SJSA1 (cell line): ENCODE measurements at regions not wholly inside any gene's neighbourhood (a gene's known extent, or its start where the extent isn't known, plus 50 kb on each side); places are given as distances from the start of the nearest gene placed in this dataset.
"Not testable (repeated sequence)": the region's sequence is repeated elsewhere in the genome, so short reads cannot be mapped to it uniquely, and the experiment has no call there.

Source experiments
- DNase-seq, 2 experiments: peaks; one replicate each; pipeline ENCODE4 v3.0.0-alpha.2; 2015 to 2020; ENCODE audit warnings: low spot score in 2 of 2, low read depth in 1 of 2
- H3K27ac ChIP-seq: fragments of 250-450 bp; sonication (Bioruptor Pico); 2 replicates; pipeline ENCODE4 v1.5.1; 2020; ENCODE audit warnings: mild to moderate bottlenecking, moderate library complexity
- H3K27me3 ChIP-seq: fragments of 250-450 bp; sonication (Bioruptor Pico); replicated peaks from 2 replicates; pipeline ENCODE4 v1.5.1; 2020; ENCODE audit warnings: mild to moderate bottlenecking, moderate library complexity
- H3K36me3 ChIP-seq: fragments of 250-450 bp; sonication (Bioruptor Pico); 2 replicates; pipeline ENCODE4 v1.5.1; 2020; ENCODE audit warnings: mild to moderate bottlenecking
- H3K4me1 ChIP-seq: fragments of 250-450 bp; sonication (Bioruptor Pico); replicated peaks from 2 replicates; pipeline ENCODE4 v1.6.1; 2021; ENCODE audit warnings: mild to moderate bottlenecking
- H3K4me3 ChIP-seq: fragments of 250-450 bp; sonication (Bioruptor Pico); 2 replicates; pipeline ENCODE4 v1.5.1; 2020; ENCODE audit warnings: mild to moderate bottlenecking
- H3K9me3 ChIP-seq: fragments of 250-450 bp; sonication (Bioruptor Pico); replicated peaks from 2 replicates; pipeline ENCODE4 v1.5.1; 2020; ENCODE audit warnings: mild to moderate bottlenecking

DNA sequence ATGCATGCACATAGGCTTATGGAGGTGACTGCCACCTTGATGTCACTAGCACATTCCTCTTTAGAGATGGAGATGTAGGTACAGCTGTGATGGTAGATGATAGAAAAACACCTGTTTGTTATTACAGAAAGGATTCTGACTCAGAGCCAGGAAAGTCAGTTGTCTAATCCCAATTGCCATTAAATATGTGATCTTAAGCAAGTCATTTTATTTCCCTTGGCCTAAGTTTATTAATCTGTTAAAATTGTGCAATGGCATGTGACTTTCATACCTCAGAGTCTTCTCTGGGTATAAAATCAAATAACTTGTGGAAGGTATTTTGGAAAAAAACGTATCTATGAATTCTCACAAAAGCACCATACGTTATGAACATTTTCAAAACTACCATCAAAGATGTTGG is 123.9 kb upstream of the BET1 start:
- no peak for DNase-seq
- no peak overlapping the region for H3K27ac ChIP-seq
- no peaks in the 10 kb centered on the region for H3K9me3 ChIP-seq
- H3K4me1 ChIP-seq = peaks cover 20% of the 10 kb centered on the region
- H3K4me3 ChIP-seq = no peak overlapping the region
- no peaks in the 10 kb centered on the region for H3K36me3 ChIP-seq
- no peaks in the 10 kb centered on the region for H3K27me3 ChIP-seq

DNA sequence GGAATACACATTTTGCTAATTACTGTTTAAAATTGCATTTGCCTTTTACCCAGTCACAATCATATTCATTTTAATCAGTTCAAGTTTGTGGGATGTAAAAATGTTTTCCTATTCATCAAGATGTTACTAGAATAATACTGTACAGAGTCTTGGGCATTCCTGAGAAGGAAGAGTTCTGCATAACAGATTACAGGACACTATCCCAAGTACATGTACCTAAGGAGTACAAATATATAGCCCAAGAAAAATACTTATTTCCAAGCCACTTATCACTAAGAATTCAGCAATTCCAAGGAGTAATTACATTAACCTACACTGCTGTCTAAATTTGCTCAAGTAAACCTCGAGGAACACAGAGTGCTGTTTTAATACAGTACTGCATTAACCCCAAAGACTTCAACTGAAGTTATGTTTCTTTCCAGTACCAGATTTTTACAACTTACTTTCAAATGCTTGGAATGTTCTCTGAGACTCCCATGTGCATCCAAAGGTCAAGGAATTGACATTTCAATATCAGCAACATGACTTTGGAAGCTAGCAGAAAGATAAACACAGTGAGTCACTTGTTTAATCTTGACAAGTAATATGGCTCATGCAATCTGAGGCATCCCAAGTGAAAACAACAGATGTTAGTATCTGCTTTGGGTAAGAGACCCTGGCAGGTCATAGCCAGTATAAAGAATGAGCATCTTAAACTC is 125.4 kb upstream of the BET1 start:
- peak; percentile 49 to 78 for DNase-seq
- H3K27ac ChIP-seq = peak overlapping the region; percentile 43
- no peaks in the 10 kb centered on the region for H3K9me3 ChIP-seq
- H3K4me3 ChIP-seq = no peak overlapping the region
- no peaks in the 10 kb centered on the region for H3K27me3 ChIP-seq
- H3K4me1 ChIP-seq = peaks cover 25% of the 10 kb centered on the region
- H3K36me3 ChIP-seq = no peaks in the 10 kb centered on the region

DNA sequence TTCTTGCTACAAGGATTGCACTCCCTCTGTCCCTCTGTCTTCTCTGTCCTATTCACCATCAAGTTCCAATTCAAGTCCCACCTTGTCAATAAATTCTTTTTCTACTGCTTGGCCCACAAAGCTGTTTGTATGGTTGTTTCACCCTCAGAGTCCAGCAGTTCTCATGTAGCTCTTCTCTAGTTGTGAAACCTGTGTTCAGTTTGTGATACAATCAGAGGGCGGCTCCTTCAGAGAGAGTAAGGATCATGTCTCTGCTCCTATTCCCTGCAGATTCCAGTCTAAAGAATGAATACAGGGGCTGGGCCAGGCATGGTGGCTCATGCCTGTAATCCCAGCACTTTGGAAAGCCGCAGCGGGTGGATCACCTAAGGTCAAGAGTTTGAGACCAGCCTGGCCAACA is 126.6 kb upstream of the BET1 start:
- DNase-seq = no peak
- Histone ChIP-seq H3K27ac (0 out of 2 replicates have a peak overlapping the region, but pooled peaks have one; percentile 16), H3K27me3 (no peaks in the 10 kb centered on the region), H3K36me3 (no peaks in the 10 kb centered on the region), H3K9me3 (no peaks in the 10 kb centered on the region), H3K4me3 (no peak overlapping the region), H3K4me1 (peaks cover 36% of the 10 kb centered on the region)

DNA sequence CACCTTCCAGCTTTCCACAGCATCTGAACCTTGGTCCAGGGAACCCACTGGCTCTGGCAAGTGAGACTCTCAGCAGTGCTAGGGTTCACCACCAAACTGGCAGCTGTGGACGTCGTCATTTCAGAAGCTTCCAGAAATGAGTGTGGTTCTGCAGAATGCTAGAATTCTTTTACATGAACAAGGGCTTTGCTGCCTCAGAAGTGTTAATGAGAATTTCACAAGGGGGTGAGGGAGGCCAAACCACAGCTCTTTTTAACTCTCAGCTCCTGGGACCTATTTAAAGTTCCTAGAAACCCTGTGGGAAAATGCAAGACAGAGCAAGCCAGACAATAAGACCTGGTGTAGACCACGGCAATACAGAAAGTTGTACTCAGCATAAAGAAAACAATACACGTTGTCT is 129.3 kb upstream of the BET1 start:
- Histone ChIP-seq H3K36me3 (no peaks in the 10 kb centered on the region), H3K4me1 (peaks cover 37% of the 10 kb centered on the region), H3K4me3 (no peak overlapping the region), H3K27ac (no peak overlapping the region), H3K27me3 (no peaks in the 10 kb centered on the region), H3K9me3 (no peaks in the 10 kb centered on the region)
- no peak for DNase-seq

DNA sequence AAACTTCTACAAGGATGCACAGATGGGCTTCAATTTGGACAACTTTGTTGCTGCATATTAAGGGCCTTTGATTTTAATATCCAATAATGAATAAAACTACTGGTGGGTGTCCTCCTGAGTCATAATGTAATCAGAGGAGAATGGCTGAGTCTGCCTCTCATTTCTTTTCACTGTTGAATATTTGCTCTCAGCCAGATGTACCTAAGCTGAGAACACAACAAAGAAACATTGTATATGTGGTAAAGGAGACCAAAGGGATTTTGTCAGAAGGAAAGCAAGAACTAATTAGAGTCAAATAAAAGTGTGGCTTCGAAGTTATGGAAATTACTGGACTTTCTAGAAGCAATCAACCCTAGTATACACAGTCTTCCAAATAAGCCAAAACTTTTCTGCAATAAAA is 131.0 kb upstream of the BET1 start:
- no peaks in the 10 kb centered on the region for H3K27me3 ChIP-seq
- no peak for DNase-seq
- no peak overlapping the region for H3K4me3 ChIP-seq
- H3K27ac ChIP-seq = no peak overlapping the region
- H3K4me1 ChIP-seq = peaks cover 23% of the 10 kb centered on the region
- H3K9me3 ChIP-seq = no peaks in the 10 kb centered on the region
- no peaks in the 10 kb centered on the region for H3K36me3 ChIP-seq

DNA sequence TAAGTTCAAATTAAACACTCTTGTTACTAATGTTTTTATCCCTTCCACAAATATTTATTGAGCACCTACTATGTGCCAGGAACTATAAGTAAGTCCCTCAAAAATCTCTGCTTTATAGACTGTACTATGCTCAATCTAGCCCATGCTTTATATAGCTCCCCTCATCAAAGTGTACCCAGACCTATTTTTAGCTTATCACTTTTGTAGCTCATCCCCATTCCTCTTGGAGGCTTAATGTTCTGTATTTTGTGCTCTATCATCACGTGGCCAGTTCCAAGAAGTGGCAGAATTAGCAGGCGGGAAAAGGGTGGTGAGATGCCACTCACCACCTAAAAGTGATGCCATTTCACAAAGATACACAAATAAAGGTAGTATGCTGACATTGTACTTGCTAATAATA is 138.1 kb upstream of the BET1 start:
- no peaks in the 10 kb centered on the region for H3K36me3 ChIP-seq

DNA sequence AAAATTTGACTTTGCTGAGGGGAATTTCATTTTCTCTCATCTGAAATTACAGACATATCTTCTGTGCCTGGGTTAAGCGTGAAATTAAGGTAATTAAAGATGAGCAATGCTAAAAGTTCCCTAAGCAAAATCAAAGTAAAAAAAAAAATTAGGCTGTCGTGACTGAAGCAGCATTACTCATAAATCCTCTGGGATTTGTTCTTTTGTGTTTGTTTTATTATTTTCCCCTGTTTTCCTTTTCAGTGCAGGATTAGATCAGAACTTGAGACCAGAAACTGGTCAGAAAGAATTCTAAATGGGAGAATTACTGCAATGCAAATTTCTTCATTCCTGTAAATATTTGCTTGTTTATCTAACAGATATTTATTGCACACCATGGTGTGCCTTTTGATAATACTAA is 141.4 kb upstream of the BET1 start:
- Histone ChIP-seq H3K4me3 (no peak overlapping the region), H3K27me3 (no peaks in the 10 kb centered on the region), H3K4me1 (peaks cover 55% of the 10 kb centered on the region), H3K36me3 (no peaks in the 10 kb centered on the region), H3K27ac (peak overlapping the region; percentile 91), H3K9me3 (no peaks in the 10 kb centered on the region)
- DNase-seq = peak in 1 of 2 experiments; percentile 86

More for the DNA sequence above, 138.1 kb upstream of the BET1 start:
- no peaks in the 10 kb centered on the region for H3K9me3 ChIP-seq
- H3K27me3 ChIP-seq = no peaks in the 10 kb centered on the region
- DNase-seq = no peak
- no peak overlapping the region for H3K4me3 ChIP-seq
- H3K4me1 ChIP-seq = peaks cover 50% of the 10 kb centered on the region
- no peak overlapping the region for H3K27ac ChIP-seq

DNA sequence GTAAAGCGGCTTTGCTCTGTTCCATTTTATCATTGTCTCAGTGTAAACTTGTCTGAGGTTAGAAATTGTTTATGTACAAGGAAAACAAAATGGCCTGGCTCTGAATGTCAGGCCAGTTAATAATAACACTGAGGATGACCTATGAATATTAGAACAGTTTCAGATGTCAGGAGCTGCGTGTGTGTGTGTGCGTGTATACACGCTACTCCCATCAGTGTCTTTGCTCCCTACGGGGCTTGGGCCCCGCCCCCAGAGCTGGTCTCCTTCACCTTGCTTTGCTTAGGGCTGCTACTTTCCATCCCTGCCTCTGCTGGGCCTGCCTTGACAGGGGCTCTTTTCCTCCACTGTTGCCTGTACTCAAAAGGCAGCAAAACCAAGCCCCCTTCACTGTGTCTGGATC is 142.3 kb upstream of the BET1 start:
- H3K27me3 ChIP-seq = no peaks in the 10 kb centered on the region
- DNase-seq = peak; percentile 79 to 83
- peak overlapping the region; percentile 91 for H3K27ac ChIP-seq
- H3K4me1 ChIP-seq = peaks cover 55% of the 10 kb centered on the region
- H3K4me3 ChIP-seq = peak overlapping the region; percentile 1; the same call in 1 of the 2 replicates
- H3K36me3 ChIP-seq = no peaks in the 10 kb centered on the region
- no peaks in the 10 kb centered on the region for H3K9me3 ChIP-seq

DNA sequence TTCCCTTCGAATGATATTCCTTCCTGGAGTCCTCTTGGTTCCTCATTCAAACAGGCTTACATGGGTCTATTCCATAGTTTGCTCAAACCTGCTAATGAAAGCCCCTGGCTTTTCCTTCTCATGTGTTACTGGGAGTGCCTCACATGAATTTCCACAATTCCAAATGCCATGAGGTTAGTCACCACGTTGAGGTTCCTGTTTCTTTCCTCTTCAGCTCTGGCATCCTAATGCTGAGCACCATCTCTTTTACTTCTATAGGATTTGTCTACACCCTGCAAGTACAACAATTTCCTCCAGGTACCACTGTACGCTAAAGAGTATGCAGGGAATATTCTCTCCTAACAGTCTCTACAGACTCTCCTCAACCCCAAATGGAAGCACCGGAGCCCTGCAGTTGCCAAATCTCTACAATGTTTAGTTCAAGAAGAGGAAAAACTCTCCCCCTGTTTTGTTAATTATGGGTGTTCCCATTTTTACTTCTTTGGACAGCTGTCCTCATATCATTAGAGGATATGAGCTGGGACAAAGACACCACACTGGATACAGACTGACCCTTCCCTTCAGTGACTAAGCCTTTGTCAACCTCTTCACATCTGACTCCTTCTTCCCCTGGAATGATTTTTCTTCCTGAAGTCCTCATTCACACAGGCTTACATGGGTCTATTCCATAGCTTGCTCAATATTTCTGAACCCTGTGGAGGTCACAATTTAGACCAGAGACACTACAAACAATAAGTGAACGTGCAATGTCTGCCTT is 145.8 kb upstream of the BET1 start:
- Histone ChIP-seq H3K27me3 (no peaks in the 10 kb centered on the region), H3K4me1 (peaks cover 28% of the 10 kb centered on the region), H3K9me3 (no peaks in the 10 kb centered on the region), H3K4me3 (no peak overlapping the region), H3K36me3 (no peaks in the 10 kb centered on the region), H3K27ac (no peak overlapping the region)
- DNase-seq = no peak

DNA sequence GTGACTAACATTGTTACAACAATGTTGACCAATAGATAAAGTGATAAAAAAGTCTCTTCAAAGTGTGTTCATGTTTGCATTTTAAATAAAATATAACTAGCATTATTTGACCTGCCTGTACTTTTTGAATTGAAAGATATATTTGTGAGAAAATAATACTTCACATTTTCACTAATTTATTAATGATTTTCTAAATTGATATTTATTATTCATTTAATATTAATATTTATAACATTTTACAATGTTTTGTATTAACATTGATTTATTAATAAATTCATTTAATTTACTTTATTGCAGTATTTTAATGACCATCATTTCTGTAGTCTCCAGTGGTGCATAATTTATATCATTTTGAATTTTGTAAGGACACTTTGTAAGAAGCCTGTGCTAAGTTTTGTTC is 150.0 kb upstream of the BET1 start:
- no peaks in the 10 kb centered on the region for H3K27me3 ChIP-seq
- peaks cover 3% of the 10 kb centered on the region; the same call in 1 of the 2 replicates for H3K4me1 ChIP-seq
- no peak overlapping the region for H3K4me3 ChIP-seq
- H3K9me3 ChIP-seq = 0 out of 2 replicates have a peak, but pooled peaks cover 3% of the 10 kb centered on the region
- H3K27ac ChIP-seq = no peak overlapping the region
- DNase-seq = no peak
- no peaks in the 10 kb centered on the region for H3K36me3 ChIP-seq

DNA sequence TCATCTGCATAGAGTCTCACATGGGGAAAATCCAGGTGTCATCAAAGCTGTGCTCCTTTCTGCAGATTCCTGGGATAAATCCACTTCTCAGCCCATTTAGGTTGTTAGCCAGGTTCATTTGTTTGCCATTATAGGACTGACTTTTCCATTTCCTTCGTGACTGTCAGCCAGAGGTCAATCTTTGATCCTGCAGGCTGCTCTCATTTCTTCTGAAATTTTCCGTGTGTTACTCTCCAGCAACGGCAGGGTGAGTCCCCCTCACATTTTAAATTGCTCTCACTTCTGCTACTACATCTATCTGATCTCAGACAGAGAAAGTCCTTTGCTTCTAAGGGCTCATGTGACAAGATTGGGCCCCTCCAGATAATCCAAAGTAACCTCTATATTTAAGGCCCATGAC is 150.7 kb upstream of the BET1 start:
- Histone ChIP-seq H3K36me3 (no peaks in the 10 kb centered on the region), H3K27me3 (no peaks in the 10 kb centered on the region), H3K9me3 (0 out of 2 replicates have a peak, but pooled peaks cover 3% of the 10 kb centered on the region), H3K4me3 (no peak overlapping the region), H3K27ac (no peak overlapping the region), H3K4me1 (peaks cover 3% of the 10 kb centered on the region; the same call in 1 of the 2 replicates)
- no peak for DNase-seq

DNA sequence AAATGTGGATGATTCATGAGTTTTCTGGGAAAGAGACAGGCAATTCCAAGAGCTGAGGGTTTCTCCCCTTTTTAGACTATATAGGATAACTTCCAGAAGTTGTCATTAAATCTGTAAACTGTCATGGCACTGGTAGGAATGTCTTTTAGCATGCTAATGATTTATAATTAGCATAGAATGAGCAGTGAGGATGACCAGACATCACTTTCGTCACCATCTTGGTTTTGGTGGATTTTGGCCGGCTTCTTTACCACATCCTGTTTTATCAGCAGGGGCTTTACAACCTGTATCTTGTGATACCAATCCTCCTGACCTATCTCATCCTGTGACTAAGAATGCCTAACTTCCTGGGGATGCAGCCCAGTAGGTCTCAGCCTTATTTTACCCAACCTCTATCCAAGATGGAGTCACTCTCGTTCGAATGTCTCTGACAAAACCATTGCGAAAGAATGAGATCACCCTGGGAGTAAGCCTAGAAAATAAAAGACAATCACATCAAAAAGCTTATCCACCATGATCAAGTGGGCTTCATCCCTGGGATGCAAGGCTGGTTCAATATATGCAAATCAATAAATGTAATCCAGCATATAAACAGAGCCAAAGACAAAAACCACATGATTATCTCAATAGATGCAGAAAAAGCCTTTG is 153.6 kb upstream of the BET1 start:
- not testable (repeated sequence) for H3K9me3 ChIP-seq, H3K36me3 ChIP-seq, DNase-seq, H3K27me3 ChIP-seq, H3K27ac ChIP-seq, H3K4me3 ChIP-seq, H3K4me1 ChIP-seq

DNA sequence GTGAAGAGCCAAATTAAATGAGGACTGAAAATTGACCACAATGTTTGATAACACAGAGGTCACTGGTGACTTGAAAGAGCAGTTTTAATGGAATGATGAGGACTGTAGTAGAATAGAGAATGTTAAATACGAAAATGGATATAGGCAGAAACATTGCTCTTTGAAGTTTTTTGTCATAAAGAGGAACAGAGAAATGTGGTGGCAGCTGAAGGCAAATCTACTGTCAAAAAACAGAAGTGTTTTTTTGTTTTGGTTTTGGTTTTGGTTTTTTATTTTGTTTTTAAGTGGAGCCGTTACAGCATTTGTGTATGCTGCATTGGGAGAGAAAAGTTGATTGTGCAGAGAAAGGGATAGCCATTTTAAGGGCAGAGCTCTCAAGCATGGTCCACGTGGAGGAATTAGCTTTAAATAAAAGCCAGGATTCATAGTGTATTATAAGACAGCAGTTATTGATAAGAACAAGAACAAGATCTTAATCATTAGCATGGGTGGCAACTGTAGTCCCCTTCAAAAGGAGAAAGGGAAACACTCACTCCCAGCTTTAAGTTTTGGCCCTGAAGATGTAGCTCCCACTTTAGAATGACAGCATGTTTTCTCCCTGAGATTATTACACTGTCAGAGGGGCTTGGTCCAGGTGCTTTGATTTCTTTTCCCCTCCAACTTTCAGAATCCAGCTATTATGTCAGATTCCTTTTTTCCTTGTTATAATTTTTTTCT is 156.7 kb upstream of the BET1 start:
- DNase-seq = no peak
- 0 out of 2 replicates have a peak, but pooled peaks cover 3% of the 10 kb centered on the region for H3K9me3 ChIP-seq
- H3K4me1 ChIP-seq = peaks cover 3% of the 10 kb centered on the region; the same call in 1 of the 2 replicates
- H3K4me3 ChIP-seq = no peak overlapping the region
- no peaks in the 10 kb centered on the region for H3K36me3 ChIP-seq
- no peaks in the 10 kb centered on the region for H3K27me3 ChIP-seq
- H3K27ac ChIP-seq = no peak overlapping the region
